Epithelial cell of proximal tubule (primary cell): ENCODE measurements at regions not wholly inside any gene's neighbourhood (a gene's known extent, or its start where the extent isn't known, plus 50 kb on each side); places are given as distances from the start of the nearest gene placed in this dataset.

Source experiments
- DNase-seq: peaks from one replicate; pipeline ENCODE4 v3.0.0-alpha.2; 2011; ENCODE audit warnings: low read depth
- H3K4me3 ChIP-seq: 2 replicates; pipeline ENCODE4 v1.5.1; 2011; ENCODE audit warnings: low read depth, mild to moderate bottlenecking, low read length
- TF ChIP-seq, protein P1 (sequence below): conservative IDR thresholded peaks from 2 replicates; pipeline ENCODE4 v1.5.1; 2012; ENCODE audit warnings: low read depth, mild to moderate bottlenecking, low read length

DNA sequence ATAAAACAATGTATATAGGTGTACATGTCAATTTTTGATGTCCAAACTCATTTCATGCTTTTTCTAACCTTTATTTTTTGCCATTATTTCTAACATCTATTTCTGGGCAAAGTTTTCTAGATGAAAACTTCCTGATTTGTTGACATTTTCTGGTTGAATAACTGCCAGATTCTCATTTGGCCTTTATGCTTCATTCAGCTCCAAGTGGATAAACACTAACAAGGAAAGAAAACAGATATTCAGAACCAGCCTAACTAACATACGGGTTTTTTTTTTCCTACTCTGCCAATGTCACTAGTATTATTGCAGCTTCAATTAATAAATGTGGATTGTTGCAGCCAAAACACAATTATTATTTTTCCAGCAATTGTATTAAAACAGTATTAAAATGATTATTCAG lies 50.9 kb upstream of the RAP1GDS1 start:
- no peak for DNase-seq
- TF ChIP-seq, protein P1, sequence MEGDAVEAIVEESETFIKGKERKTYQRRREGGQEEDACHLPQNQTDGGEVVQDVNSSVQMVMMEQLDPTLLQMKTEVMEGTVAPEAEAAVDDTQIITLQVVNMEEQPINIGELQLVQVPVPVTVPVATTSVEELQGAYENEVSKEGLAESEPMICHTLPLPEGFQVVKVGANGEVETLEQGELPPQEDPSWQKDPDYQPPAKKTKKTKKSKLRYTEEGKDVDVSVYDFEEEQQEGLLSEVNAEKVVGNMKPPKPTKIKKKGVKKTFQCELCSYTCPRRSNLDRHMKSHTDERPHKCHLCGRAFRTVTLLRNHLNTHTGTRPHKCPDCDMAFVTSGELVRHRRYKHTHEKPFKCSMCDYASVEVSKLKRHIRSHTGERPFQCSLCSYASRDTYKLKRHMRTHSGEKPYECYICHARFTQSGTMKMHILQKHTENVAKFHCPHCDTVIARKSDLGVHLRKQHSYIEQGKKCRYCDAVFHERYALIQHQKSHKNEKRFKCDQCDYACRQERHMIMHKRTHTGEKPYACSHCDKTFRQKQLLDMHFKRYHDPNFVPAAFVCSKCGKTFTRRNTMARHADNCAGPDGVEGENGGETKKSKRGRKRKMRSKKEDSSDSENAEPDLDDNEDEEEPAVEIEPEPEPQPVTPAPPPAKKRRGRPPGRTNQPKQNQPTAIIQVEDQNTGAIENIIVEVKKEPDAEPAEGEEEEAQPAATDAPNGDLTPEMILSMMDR, result no peak
- no peak overlapping the region for H3K4me3 ChIP-seq

DNA sequence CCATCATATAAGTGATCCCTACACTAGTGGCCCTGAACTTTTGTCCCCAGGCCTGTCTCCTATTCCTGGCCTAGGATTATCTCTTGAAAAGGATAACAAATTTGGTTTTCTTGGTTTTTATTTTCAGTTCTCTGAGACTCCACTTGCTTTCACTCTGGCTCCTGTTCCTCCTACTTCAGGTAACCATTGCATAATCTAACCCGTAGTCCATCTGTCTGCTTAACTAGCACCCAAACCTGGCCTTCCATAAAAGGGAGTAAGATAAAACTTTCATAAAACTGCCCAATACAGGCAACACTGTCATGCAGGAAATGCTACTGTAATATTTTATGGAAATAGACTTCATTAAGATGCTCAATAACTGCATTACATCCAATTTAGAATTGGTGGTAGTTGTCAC lies 52.1 kb upstream of the RAP1GDS1 start:
- no peak for DNase-seq
- TF ChIP-seq, protein P1, result no peak
- H3K4me3 ChIP-seq, result no peak overlapping the region

DNA sequence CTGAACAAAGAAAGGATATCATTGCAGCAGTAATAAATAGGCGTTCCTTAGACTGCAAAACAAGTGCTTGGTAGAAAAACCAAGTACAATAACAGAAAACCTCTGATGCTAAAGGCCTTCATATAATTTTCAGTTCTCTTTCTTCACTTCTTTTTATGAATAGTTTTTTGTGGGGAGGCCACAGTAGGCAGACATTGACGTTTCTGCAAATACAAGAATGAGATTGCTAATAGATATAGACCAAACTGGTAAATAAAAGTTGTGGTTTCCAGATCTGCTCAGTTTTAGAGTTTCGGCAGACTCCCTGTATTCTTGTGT lies 57.0 kb upstream of the RAP1GDS1 start:
- no peak overlapping the region for H3K4me3 ChIP-seq
- no peak for DNase-seq
- TF ChIP-seq, protein P1, result no peak

DNA sequence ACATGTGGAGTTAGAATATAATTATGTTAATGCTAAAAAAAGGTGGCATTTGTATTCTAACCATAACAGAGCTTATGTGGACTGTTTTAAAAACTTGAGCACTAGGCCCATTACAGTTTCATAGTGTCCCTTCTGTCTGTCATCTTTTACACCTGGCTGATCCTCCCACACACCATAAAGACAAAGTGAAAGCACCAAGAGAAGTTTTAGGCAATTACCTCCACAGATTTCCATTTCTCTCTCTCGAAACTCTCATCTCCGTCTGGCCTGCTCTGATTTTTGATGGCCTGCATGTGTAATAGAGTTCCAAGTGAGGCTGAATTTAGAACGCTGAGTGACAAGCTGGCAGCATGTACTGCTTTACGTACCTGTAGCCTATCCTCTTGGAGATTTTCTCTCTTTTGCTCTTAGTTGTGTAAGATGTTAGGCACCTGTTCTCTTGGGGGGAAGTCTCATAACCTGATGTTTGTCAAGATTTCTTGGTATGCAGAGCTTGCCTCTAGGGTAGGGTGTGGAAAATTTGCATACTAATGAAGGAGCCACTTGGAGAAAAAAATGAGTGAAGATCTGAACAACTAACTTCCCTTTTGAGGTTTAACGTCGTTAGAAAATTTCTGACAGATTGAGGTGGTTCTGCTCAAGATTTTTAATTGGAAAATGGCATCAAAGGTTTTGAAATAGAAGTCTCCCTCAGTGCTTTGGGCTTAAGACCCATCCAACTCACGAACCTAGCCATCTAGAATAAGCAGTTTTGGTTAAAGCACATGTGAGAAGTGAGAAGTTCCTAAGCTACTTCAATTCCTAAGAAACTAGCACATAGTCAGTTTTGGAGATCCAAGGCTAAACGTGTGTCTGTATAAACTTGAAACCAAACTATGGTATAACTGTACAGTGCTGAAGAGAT lies 57.6 kb upstream of the RAP1GDS1 start:
- TF ChIP-seq, protein P1, result no peak
- no peak overlapping the region for H3K4me3 ChIP-seq
- no peak for DNase-seq

DNA sequence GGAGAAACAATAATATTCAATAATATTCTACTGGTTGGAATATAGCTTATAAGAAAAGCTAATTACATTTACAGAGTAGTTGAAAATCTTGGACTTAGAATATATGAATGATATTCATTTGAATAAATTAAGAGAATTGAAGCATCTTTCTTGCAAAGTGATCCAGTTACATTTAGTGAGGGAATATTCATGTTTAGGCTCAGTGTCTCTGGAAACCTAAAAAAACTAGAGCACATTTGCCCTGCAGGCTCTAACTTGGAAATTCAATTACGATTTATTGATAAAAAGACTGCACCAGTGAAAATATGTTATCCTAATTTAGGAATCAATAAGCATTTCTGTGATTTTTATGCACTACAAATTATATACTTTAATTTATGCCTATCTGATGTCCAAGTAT lies 58.3 kb upstream of the RAP1GDS1 start:
- TF ChIP-seq, protein P1, result no peak
- H3K4me3 ChIP-seq, result no peak overlapping the region
- DNase-seq, result no peak

DNA sequence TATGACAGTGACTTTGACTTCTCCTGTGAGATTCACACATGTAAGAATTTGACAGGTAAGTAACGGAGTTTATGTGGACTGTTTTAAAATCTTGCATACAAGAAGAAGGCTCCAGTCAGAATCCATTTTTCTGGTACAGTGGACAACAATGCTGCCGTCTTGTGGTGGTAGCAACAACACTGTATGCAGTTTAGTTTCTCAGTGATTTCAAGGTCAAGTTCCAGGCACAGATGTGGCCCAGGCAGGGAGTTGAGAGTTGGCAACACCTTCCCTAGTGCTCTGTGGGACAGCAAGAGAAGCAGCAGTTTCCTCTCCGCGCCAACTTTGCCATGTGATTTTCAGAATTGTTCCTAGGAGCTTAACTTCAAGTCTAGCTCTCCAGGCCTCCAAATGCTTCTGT lies 56.0 kb upstream of the STPG2 start:
- no peak overlapping the region for H3K4me3 ChIP-seq
- TF ChIP-seq, protein P1, result peak; percentile 53
- DNase-seq, result no peak

DNA sequence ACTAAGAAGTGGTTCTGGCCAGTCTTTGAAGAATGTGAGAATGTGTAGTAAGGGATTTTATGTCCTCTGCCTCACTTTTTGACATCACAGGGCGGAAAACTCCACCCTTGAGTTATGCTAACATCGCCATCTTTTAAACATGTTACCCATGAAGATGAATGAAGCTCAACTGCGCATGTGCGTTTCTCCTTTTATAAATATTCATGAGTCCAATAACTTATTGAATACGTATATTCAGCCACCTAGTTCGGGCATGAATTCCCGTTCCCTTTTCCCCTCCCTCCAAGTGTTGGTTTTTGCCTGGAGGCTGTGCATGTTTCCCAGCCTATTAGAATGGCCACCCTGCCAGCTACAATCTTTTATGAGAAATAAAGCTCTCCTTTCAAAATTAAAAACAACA lies 51.7 kb upstream of the STPG2 start:
- TF ChIP-seq, protein P1, result no peak
- H3K4me3 ChIP-seq, result no peak overlapping the region
- no peak for DNase-seq
